GM12878 (cell line): ENCODE measurements at regions not wholly inside any gene's neighbourhood (a gene's known extent, or its start where the extent isn't known, plus 50 kb on each side); places are given as distances from the start of the nearest gene placed in this dataset.

ENCODE experiments used
- ATAC-seq: fragments of 200-7000 bp; cut with Tn5 transposase; 3 replicates; pipeline ENCODE4 v1.9.1; 2020; ENCODE audit warnings: mild to moderate bottlenecking, moderate library complexity
- BruUV-seq: library from RNA; stranded (reverse); fragments of 400-500 nt; replicated peaks from 2 replicates; lab custom pipeline; 2021; lab: Mats Ljungman, UMichigan
- CTCF ChIA-PET: fragments of 300-600 bp; sonication (Branson Sonifier 250); formaldehyde crosslinking; extraction: SDS; loops from one replicate; lab custom pipeline; 2021; ENCODE audit warnings: inconsistent platforms; lab: Yijun Ruan, JAX
- POLR2A ChIA-PET: fragments of 350-600 bp; formaldehyde crosslinking; extraction: SDS; loops from one replicate; lab custom pipeline; 2021; ENCODE audit warnings: inconsistent platforms; lab: Charles Lee
- RAD21 ChIA-PET: fragments of 300-600 bp; sonication (Branson Sonifier 250); formaldehyde crosslinking; loops from one replicate; lab custom pipeline; 2023; ENCODE audit warnings: antibody characterized with exemption; ENCODE audit not compliant: unreplicated experiment; lab: Charles Lee
- SMC1A ChIA-PET: fragments of 300-600 bp; sonication (Branson Sonifier 250); formaldehyde crosslinking; loops from one replicate; lab custom pipeline; 2023; ENCODE audit not compliant: unreplicated experiment, uncharacterized antibody; lab: Charles Lee
- DNase-seq: peaks from one replicate; pipeline ENCODE4 v3.0.0-alpha.2; 2011; ENCODE audit warnings: low read depth, low spot score
- FAIRE-seq: peaks from 3 replicates; lab custom pipeline; 2011; peaks lifted over from hg19 to GRCh38; lab: Jason Lieb, UNC
- H2AFZ ChIP-seq: 2 replicates; pipeline ENCODE4 v1.6.0; 2011; ENCODE audit warnings: low read depth, low read length, control low read depth; ENCODE audit not compliant: control insufficient read depth
- H3K27ac ChIP-seq: 2 replicates; pipeline ENCODE4 v1.5.1; 2011; ENCODE audit warnings: control low read depth; ENCODE audit not compliant: control insufficient read depth, insufficient read depth
- H3K27me3 ChIP-seq, 2 experiments: replicated peaks in 1 of 2; 2 replicates each; pipeline versions ENCODE4 v1.6.0 to v1.6.1; 2011; ENCODE audit warnings: low read length in 1 of 2; ENCODE audit not compliant: control insufficient read depth in 2 of 2, insufficient read depth in 2 of 2
- H3K36me3 ChIP-seq, 2 experiments: 2 replicates each; pipeline ENCODE4 v1.5.1; 2011; ENCODE audit warnings: low read length in 1 of 2; ENCODE audit not compliant: control insufficient read depth in 2 of 2, insufficient read depth in 2 of 2
- H3K4me1 ChIP-seq: 2 replicates; pipeline ENCODE4 v1.6.1; 2011; ENCODE audit warnings: mild to moderate bottlenecking, low read length, moderate library complexity, mixed read lengths; ENCODE audit not compliant: control insufficient read depth, insufficient read depth
- H3K4me2 ChIP-seq: 2 replicates; pipeline ENCODE4 v1.6.0; 2011; ENCODE audit warnings: control low read depth; ENCODE audit not compliant: control insufficient read depth, insufficient read depth
- H3K4me3 ChIP-seq: fragments of 200-600 bp; sonication (generic); 2 replicates; pipeline ENCODE4 v1.5.1; 2016
- H3K79me2 ChIP-seq: 2 replicates; pipeline ENCODE4 v1.6.0; 2011; ENCODE audit warnings: low read length; ENCODE audit not compliant: control insufficient read depth, insufficient read depth
- H3K9ac ChIP-seq: 2 replicates; pipeline ENCODE4 v1.8.0; 2011; ENCODE audit warnings: low read length, control low read depth, mixed read lengths; ENCODE audit not compliant: control insufficient read depth, insufficient read depth
- H3K9me3 ChIP-seq: replicated peaks from 3 replicates; pipeline ENCODE4 v1.5.1; 2011; ENCODE audit warnings: mild to moderate bottlenecking, low read length; ENCODE audit not compliant: control insufficient read depth, insufficient read depth
- H4K20me1 ChIP-seq: 2 replicates; pipeline ENCODE4 v1.6.0; 2011; ENCODE audit not compliant: control insufficient read depth, insufficient read depth
- BCL11A ChIP-seq: IDR thresholded peaks from 2 replicates; pipeline ENCODE4 v1.6.1; 2011; ENCODE audit warnings: low read depth, low read length
- BMI1 ChIP-seq: fragments of 450-650 bp; IDR thresholded peaks from 2 replicates; pipeline ENCODE4 v1.6.1; 2016; ENCODE audit warnings: mild to moderate bottlenecking, moderate library complexity, borderline replicate concordance
- CHD2 ChIP-seq: IDR thresholded peaks from 2 replicates; pipeline ENCODE4 v1.6.1; 2011; ENCODE audit warnings: low read depth, low read length, improper control_type of control experiment, borderline replicate concordance
- MEF2B ChIP-seq: fragments of 450-650 bp; IDR thresholded peaks from 2 replicates; pipeline ENCODE4 v1.6.1; 2018; ENCODE audit warnings: mild to moderate bottlenecking, moderate library complexity; ENCODE audit not compliant: partially characterized antibody, poor library complexity, severe bottlenecking
- POLR2A ChIP-seq: IDR thresholded peaks from 2 replicates; pipeline ENCODE4 v1.6.1; 2011; ENCODE audit warnings: low read depth, mild to moderate bottlenecking, low read length
- SUPT20H ChIP-seq: IDR thresholded peaks from 2 replicates; pipeline ENCODE4 v1.6.1; 2011; ENCODE audit warnings: low read depth, mild to moderate bottlenecking, low read length, moderate library complexity, borderline replicate concordance; ENCODE audit not compliant: control insufficient read depth
- TBL1XR1 ChIP-seq: IDR thresholded peaks from 2 replicates; pipeline ENCODE4 v1.6.1; 2012; ENCODE audit warnings: low read depth, low read length, improper control_type of control experiment
- WGBS: methylation state at CpG from one replicate; pipeline ENCODE4 v1.1.6; 2016; ENCODE audit warnings: low lambda C conversion rate; ENCODE audit not compliant: insufficient replicate concordance, insufficient coverage; ENCODE audit errors: missing lambda C conversion rate; 5-methylcytosine and 5-hydroxymethylcytosine counted together
- in situ Hi-C: fragments of 300-500 bp; cut with MboI; formaldehyde crosslinking; loops from 9 replicates; pipeline ENCODE4 v1.14.3; 2018; ENCODE audit warnings: mixed read lengths
- intact Hi-C: fragments of 100-400 bp; cut with micrococcal nuclease; formaldehyde crosslinking; loops from one replicate; pipeline ENCODE4 v1.14.2; 2022; ENCODE audit not compliant: unreplicated experiment
- TF ChIP-seq, protein P1 (sequence below): fragments of 450-650 bp; IDR thresholded peaks from 2 replicates; pipeline ENCODE4 v1.6.1; 2016; ENCODE audit warnings: mild to moderate bottlenecking

DNA sequence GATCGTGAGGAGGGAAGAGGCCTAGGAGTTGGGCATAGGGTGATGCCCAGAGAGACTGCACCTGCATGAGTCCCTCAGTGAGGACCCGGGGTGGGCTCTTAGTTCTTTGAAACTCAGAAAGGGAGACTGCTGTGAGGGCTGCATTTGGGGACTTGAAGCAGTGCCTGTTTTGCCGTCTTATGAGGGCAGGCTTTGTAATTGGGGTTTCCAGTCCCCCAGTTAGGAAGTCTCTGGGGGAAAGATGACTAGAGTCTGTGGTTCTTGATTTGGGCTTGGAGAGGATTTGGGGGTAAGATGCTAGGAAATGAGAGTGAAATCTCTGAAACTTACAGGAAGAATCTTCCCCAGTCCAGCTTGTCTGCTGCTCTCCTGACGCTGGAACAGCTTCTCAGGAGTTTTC is 99.6 kb downstream of the ARF6 start:
- H3K4me2 ChIP-seq: peak overlapping the region; percentile 43; the same call in 1 of the 2 replicates
- ChIA-PET RAD21 (interaction anchor here (0.9 to 2.1 kb wide), 16 partner anchors 10 to 130 kb away, joined by 3 to 16 read pairs (median 4); partner anchors contain the start of gene ARF6), SMC1A (interaction anchor here (0.7 to 6.6 kb wide), 15 partner anchors 10 to 129 kb away, joined by 3 to 72 read pairs (median 6); no protein-coding TSS in a partner anchor), POLR2A (interaction anchor here (0.9 to 5.1 kb wide), 9 partner anchors 9 to 129 kb away, joined by 3 to 29 read pairs (median 6); no protein-coding TSS in a partner anchor), CTCF (interaction anchor here (1.2 to 2.2 kb wide), 6 partner anchors 11 to 131 kb away, joined by 3 to 15 read pairs (median 6); no protein-coding TSS in a partner anchor)
- FAIRE-seq: no peak
- 35% methylated on average over 4 of the region's 4 CpGs for WGBS
- TSS peak; percentile 94 for BruUV-seq
- no peaks in the 10 kb centered on the region for H3K27me3 ChIP-seq
- peak; percentile 27 for ATAC-seq
- peak overlapping the region; percentile 46 for H2AFZ ChIP-seq
- peak overlapping the region; percentile 29; the same call in 1 of the 2 replicates for H3K27ac ChIP-seq
- peak; percentile 5 for DNase-seq
- H3K9ac ChIP-seq: peak overlapping the region; percentile 26
- no peaks in the 10 kb centered on the region for H4K20me1 ChIP-seq
- H3K9me3 ChIP-seq: no peaks in the 10 kb centered on the region
- no peak for TF ChIP-seq POLR2A
- TF ChIP-seq MEF2B: peak; percentile 36
- TF ChIP-seq CHD2: no peak
- TF ChIP-seq SUPT20H: no peak
- no peak for TF ChIP-seq BMI1
- TF ChIP-seq TBL1XR1: no peak
- TF ChIP-seq BCL11A: peak; percentile 7; the same call in 1 of the 2 replicates
- TF ChIP-seq, protein P1, sequence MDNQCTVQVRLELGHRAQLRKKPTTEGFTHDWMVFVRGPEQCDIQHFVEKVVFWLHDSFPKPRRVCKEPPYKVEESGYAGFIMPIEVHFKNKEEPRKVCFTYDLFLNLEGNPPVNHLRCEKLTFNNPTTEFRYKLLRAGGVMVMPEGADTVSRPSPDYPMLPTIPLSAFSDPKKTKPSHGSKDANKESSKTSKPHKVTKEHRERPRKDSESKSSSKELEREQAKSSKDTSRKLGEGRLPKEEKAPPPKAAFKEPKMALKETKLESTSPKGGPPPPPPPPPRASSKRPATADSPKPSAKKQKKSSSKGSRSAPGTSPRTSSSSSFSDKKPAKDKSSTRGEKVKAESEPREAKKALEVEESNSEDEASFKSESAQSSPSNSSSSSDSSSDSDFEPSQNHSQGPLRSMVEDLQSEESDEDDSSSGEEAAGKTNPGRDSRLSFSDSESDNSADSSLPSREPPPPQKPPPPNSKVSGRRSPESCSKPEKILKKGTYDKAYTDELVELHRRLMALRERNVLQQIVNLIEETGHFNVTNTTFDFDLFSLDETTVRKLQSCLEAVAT: 0 out of 2 replicates have a peak, but pooled peaks have one; percentile 24
- H3K36me3 ChIP-seq: no peaks in the 10 kb centered on the region
- no peaks in the 10 kb centered on the region for H3K79me2 ChIP-seq
- peaks cover 12% of the 10 kb centered on the region for H3K4me1 ChIP-seq
- in situ Hi-C loops (no loop called here), intact Hi-C loops (no loop called here)
- no peak overlapping the region for H3K4me3 ChIP-seq
